HEK293T (cell line): ENCODE measurements at regions not wholly inside any gene's neighbourhood (a gene's known extent, or its start where the extent isn't known, plus 50 kb on each side); places are given as distances from the start of the nearest gene placed in this dataset.

Source experiments
- CTCF ChIA-PET: fragments of 350-600 bp; formaldehyde crosslinking; extraction: SDS; loops from one replicate; lab custom pipeline; 2021; ENCODE audit warnings: antibody characterized with exemption, inconsistent platforms; lab: Yijun Ruan, JAX
- POLR2A ChIA-PET: fragments of 350-600 bp; formaldehyde crosslinking; extraction: SDS; loops from one replicate; lab custom pipeline; 2020; ENCODE audit warnings: antibody characterized with exemption, inconsistent platforms; lab: Yijun Ruan, JAX
- DNase-seq: peaks from one replicate; pipeline ENCODE4 v3.0.0; 2012; ENCODE audit warnings: mixed read lengths; ENCODE audit errors: extremely low spot score
- ARNT ChIP-seq: fragments of 450-650 bp; IDR thresholded peaks from 2 replicates; pipeline ENCODE4 v1.6.1; 2017; ENCODE audit warnings: mild to moderate bottlenecking
- BHLHE40 ChIP-seq: fragments of 450-650 bp; IDR thresholded peaks from 2 replicates; pipeline ENCODE4 v1.6.1; 2016; ENCODE audit warnings: mild to moderate bottlenecking, moderate library complexity, borderline replicate concordance
- CTBP1 ChIP-seq: fragments of 450-650 bp; IDR thresholded peaks from 2 replicates; pipeline ENCODE4 v1.6.1; 2016; ENCODE audit warnings: borderline replicate concordance
- ELF4 ChIP-seq: fragments of 450-650 bp; IDR thresholded peaks from 2 replicates; pipeline ENCODE4 v1.6.1; 2017; ENCODE audit warnings: antibody characterized with exemption
- FOXA1 ChIP-seq: fragments of 450-650 bp; IDR thresholded peaks from 2 replicates; pipeline ENCODE4 v1.6.1; 2016; ENCODE audit warnings: mild to moderate bottlenecking
- FOXK2 ChIP-seq: fragments of 450-650 bp; IDR thresholded peaks from 2 replicates; pipeline ENCODE4 v1.6.1; 2016; ENCODE audit warnings: mild to moderate bottlenecking
- FOXM1 ChIP-seq: fragments of 450-650 bp; IDR thresholded peaks from 2 replicates; pipeline ENCODE4 v1.6.1; 2017; ENCODE audit warnings: mild to moderate bottlenecking, borderline replicate concordance
- HDGF ChIP-seq: fragments of 450-650 bp; IDR thresholded peaks from 2 replicates; pipeline ENCODE4 v1.6.1; 2017; ENCODE audit warnings: antibody characterized with exemption, borderline replicate concordance
- L3MBTL2 ChIP-seq: fragments of 450-650 bp; conservative IDR thresholded peaks from 2 replicates; pipeline ENCODE4 v1.6.1; 2016; ENCODE audit warnings: mild to moderate bottlenecking
- LEF1 ChIP-seq: fragments of 450-650 bp; IDR thresholded peaks from 2 replicates; pipeline ENCODE4 v1.6.1; 2017; ENCODE audit warnings: mild to moderate bottlenecking, borderline replicate concordance
- NFRKB ChIP-seq: fragments of 450-650 bp; IDR thresholded peaks from 2 replicates; pipeline ENCODE4 v1.6.1; 2016; ENCODE audit warnings: mild to moderate bottlenecking, moderate library complexity
- SP1 ChIP-seq: fragments of 450-650 bp; IDR thresholded peaks from 2 replicates; pipeline ENCODE4 v1.6.1; 2017
- SUZ12 ChIP-seq: fragments of 450-650 bp; IDR thresholded peaks from 2 replicates; pipeline ENCODE4 v1.6.1; 2016; ENCODE audit warnings: mild to moderate bottlenecking
- TARDBP ChIP-seq: fragments of 450-650 bp; IDR thresholded peaks from 2 replicates; pipeline ENCODE4 v1.6.1; 2016
- ZNF384 ChIP-seq: fragments of 450-650 bp; IDR thresholded peaks from 2 replicates; pipeline ENCODE4 v1.6.1; 2016
- TF ChIP-seq, protein P1 (sequence below): fragments of 450-650 bp; IDR thresholded peaks from 2 replicates; pipeline ENCODE4 v1.6.1; 2016

- POLR2A ChIA-PET, result no interaction called here
- no peak for DNase-seq
- no peak for TF ChIP-seq TARDBP
- no peak for TF ChIP-seq BHLHE40
- no peak for TF ChIP-seq FOXM1
- TF ChIP-seq ARNT, result no peak
- CTCF ChIA-PET, result no interaction called here
Measured at GRCh38 chr3:46107682-46108081, 80.4 kb upstream of the XCR1 start.

GRCh38 chr3:46105306-46105919 is 78.1 kb upstream of the XCR1 start:
- POLR2A ChIA-PET, result no interaction called here
- DNase-seq, result no peak
- TF ChIP-seq FOXK2 (no peak), ARNT (no peak), LEF1 (no peak), FOXM1 (no peak), SUZ12 (no peak), CTBP1 (no peak), ZNF384 (no peak), ELF4 (no peak), SP1 (no peak), FOXA1 (no peak), HDGF (no peak), L3MBTL2 (no peak), TARDBP (no peak)
- TF ChIP-seq, protein P1, sequence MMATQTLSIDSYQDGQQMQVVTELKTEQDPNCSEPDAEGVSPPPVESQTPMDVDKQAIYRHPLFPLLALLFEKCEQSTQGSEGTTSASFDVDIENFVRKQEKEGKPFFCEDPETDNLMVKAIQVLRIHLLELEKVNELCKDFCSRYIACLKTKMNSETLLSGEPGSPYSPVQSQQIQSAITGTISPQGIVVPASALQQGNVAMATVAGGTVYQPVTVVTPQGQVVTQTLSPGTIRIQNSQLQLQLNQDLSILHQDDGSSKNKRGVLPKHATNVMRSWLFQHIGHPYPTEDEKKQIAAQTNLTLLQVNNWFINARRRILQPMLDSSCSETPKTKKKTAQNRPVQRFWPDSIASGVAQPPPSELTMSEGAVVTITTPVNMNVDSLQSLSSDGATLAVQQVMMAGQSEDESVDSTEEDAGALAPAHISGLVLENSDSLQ, result no peak
- CTCF ChIA-PET, result interaction anchor here (0.9 kb wide), 1 partner anchor 103 kb away, joined by 3 read pairs; no protein-coding TSS in a partner anchor

DNA sequence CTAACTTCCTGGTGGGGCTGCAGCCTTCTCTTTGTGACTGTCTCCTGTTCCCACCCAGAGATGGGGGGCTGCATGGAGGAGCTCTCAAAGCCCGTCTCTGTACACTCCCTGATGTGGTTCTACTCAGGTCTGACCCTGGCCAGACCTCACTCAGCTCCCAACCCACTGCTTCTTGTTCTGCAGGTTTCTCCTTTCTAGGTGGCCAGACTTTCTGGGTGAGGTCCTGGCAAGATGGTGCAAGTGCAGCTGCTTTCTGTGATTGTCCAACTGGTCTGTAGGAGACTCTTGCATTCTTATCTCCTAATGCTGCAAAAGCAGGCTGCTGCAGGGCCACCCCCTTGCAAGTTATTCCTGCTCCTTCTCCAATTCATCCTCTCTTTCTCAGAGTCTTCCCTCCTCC is 77.4 kb upstream of the XCR1 start:
- CTCF ChIA-PET, result interaction anchor here (0.9 kb wide), 1 partner anchor 104 kb away, joined by 3 read pairs; no protein-coding TSS in a partner anchor
- TF ChIP-seq, protein P1, result no peak
- TF ChIP-seq FOXK2, result no peak
- TF ChIP-seq HDGF, result no peak
- no peak for TF ChIP-seq SUZ12
- no peak for TF ChIP-seq TARDBP
- TF ChIP-seq L3MBTL2, result no peak
- TF ChIP-seq CTBP1, result no peak
- POLR2A ChIA-PET, result no interaction called here
- DNase-seq, result no peak

- DNase-seq, result no peak
- TF ChIP-seq SP1 (no peak), ARNT (no peak), LEF1 (no peak), NFRKB (no peak), BHLHE40 (no peak), FOXK2 (no peak), L3MBTL2 (no peak), FOXM1 (no peak), TARDBP (no peak), HDGF (no peak), ELF4 (no peak), SUZ12 (no peak)
- CTCF ChIA-PET, result no interaction called here
- POLR2A ChIA-PET, result no interaction called here
Measured at GRCh38 chr3:46102780-46103130, 75.5 kb upstream of the XCR1 start.

DNA sequence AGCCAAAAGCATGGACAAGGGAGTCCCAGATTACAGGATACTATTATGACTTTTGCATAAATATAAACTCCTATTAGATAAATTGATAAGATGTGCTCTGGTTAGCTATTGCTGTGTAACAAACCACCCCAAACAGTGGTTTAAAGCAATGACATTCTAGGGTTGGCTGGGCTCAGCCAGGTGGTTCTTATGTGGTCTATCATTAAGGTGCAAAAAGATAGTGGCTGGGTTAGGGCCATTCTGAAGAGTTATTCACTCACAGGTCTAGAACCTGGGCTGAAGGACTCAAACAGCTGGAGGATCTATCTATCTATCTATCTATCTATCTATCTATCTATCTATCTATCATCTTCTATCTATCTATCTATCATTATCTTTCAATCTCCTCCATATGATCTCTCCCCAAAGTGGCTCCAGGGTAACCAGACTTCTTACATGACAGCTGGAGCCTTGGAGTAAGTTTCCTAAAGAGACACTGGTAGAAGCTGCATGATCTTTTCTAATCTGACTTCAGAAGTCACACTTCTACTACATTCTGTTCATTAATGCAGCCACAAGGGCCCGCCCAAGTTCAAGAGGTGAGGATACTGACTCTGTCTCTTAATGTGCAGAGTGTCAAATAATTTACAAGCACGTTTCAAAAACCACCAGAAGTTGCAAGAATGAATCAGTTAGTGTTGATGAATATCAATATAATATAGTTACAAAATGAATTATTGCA is 74.9 kb upstream of the XCR1 start:
- CTCF ChIA-PET, result no interaction called here
- POLR2A ChIA-PET, result no interaction called here
- no peak for DNase-seq
- no peak for TF ChIP-seq ELF4
- no peak for TF ChIP-seq FOXM1
- no peak for TF ChIP-seq BHLHE40
- no peak for TF ChIP-seq SP1
- no peak for TF ChIP-seq L3MBTL2
- no peak for TF ChIP-seq ZNF384
- TF ChIP-seq LEF1, result no peak
- TF ChIP-seq ARNT, result no peak
- TF ChIP-seq NFRKB, result no peak

- TF ChIP-seq NFRKB, result no peak
- TF ChIP-seq ELF4, result no peak
- TF ChIP-seq ZNF384, result no peak
- ChIA-PET POLR2A (no interaction called here), CTCF (no interaction called here)
- no peak for DNase-seq
Measured at GRCh38 chr3:46100812-46101211, 73.5 kb upstream of the XCR1 start.

DNA sequence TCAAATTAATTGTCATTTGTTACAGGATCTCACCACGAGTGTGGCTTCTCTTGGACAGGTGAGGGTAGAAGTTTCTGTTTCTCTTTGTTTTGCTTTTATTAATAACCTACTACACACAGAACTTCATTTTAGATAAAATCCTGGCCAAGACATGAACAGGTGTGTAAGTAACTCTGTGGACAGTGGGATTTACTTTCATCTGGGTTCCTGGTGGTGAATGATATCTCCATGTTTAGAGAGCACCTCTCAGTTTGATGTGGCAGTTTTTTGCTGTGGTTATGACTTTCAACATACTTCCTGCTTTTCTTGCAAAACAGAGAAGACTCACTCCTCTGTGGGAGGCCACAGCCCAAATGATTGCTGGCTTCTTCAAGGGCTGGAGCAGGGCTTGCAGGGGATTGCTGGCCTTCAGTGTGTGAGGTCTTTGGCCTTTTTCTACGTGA is 71.1 kb upstream of the XCR1 start:
- POLR2A ChIA-PET, result no interaction called here
- CTCF ChIA-PET, result no interaction called here
- no peak for DNase-seq
- TF ChIP-seq TARDBP (no peak), SP1 (no peak), FOXM1 (no peak), ELF4 (no peak), NFRKB (no peak), HDGF (no peak), FOXA1 (no peak)
